ENCODE measurements at regions not wholly inside any gene's neighbourhood (a gene's known extent, or its start where the extent isn't known, plus 50 kb on each side); places are given as distances from the start of the nearest gene placed in this dataset.

- no peak for TF ChIP-seq USF2 (IDR thresholded peaks at IDR 0.05)
- TF ChIP-seq MAZ (IDR thresholded peaks at IDR 0.05; ENCODE audit: borderline replicate concordance, low read depth, low read length), result no peak
- no peak for TF ChIP-seq ELK1 (IDR thresholded peaks at IDR 0.05; ENCODE audit: low read depth, low read length)
- no peak for TF ChIP-seq SMC3 (IDR thresholded peaks at IDR 0.05)
- TF ChIP-seq NR3C1 (IDR thresholded peaks at IDR 0.05), result no peak
- TF ChIP-seq REST (IDR thresholded peaks at IDR 0.05), result no peak
- TF ChIP-seq CTCF (IDR thresholded peaks at IDR 0.05), result no peak
These were observed 189.0 kb upstream of the TMC3 start for GRCh38 chr15:81562986-81563385.

All from A549 (cell line).